Stomach (tissue), 4 donors: ENCODE measurements at regions not wholly inside any gene's neighbourhood (a gene's known extent, or its start where the extent isn't known, plus 50 kb on each side); places are given as distances from the start of the nearest gene placed in this dataset.

Source experiments
- CTCF ChIP-seq, 7 experiments: fragments of 450-650 bp in 4 of 7; fragments of 200-600 bp in 3 of 7; sonication (generic) in 3 of 7; IDR thresholded peaks; one replicate each; pipeline ENCODE4 v1.5.1; 2016 to 2019; ENCODE audit warnings: antibody characterized with exemption in 7 of 7, control low read depth in 2 of 7, mild to moderate bottlenecking in 1 of 7
- EP300 ChIP-seq: sonication (generic); formaldehyde crosslinking; IDR thresholded peaks from one replicate; pipeline ENCODE4 v1.6.1; 2017; ENCODE audit warnings: antibody characterized with exemption
- POLR2AphosphoS5 ChIP-seq, 3 donors: sonication (generic); formaldehyde crosslinking; IDR thresholded peaks; one replicate each; pipeline ENCODE4 v1.6.1; 2016; ENCODE audit warnings: antibody characterized with exemption in 3 of 3

- TF ChIP-seq POLR2AphosphoS5 (IDR thresholded peaks at IDR 0.05) (no peak), CTCF (IDR thresholded peaks at IDR 0.05) (no peak), EP300 (no peak)
These were observed 610.3 kb upstream of the USP24 start for GRCh38 chr1:55825461-55825860.
